GM19397 (cell line): ENCODE measurements at regions not wholly inside any gene's neighbourhood (a gene's known extent, or its start where the extent isn't known, plus 50 kb on each side); places are given as distances from the start of the nearest gene placed in this dataset.

ENCODE experiments used
- ATAC-seq: cut with Tn5 transposase; IDR thresholded peaks from one replicate; pipeline ENCODE4 v1.9.1; 2021; ENCODE audit warnings: mild to moderate bottlenecking, moderate library complexity; ENCODE audit not compliant: unreplicated experiment

DNA sequence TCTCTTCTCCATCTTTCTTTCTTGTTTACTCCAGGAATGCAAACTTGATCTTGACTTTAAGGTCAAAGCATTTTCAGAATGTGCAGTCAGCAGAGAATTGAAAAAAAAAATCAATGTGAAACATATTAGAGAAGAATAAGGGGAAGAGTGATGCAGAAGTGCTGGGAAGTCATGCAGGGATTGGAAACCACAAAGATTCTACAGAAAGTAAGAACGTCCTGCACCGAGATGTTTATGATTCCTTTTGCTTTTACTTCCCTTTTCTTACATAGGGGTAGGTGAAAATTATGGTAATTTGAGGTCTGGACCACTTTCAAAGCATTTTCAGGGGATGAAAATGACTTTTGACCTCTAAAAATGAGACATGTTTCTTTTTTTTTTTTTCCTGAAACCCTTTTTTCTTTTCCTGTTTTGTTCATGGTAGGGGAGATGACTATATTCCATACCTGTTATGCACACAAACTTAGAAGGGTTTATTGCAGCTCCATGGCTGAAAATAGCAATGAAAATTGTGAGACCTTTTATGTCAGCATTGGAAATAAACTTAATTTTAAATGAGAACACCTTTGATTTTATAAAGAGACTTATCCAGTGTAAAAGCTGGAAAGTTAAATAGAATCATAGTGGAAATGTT is 623.5 kb upstream of the TBL1XR1 start:
- no peak for ATAC-seq

DNA sequence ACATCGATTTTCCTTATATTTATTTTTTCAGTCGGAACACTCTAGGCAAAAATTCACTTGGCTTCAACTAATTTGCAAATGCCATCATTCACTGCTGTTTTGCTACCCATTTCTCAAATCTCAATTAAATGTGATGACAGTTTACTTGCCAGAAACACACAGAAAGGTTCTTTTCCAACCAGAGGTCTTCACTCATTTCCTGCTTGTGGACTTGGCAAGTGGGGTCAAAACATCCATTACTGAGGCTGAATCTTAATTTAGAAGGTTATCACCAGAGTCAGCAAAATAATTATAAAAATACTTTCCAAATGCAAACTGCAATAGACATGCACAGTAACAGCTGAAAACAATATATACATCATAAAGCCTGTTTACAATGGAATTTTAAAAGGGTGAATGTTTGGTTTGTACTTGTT is 625.4 kb upstream of the TBL1XR1 start:
- no peak for ATAC-seq

DNA sequence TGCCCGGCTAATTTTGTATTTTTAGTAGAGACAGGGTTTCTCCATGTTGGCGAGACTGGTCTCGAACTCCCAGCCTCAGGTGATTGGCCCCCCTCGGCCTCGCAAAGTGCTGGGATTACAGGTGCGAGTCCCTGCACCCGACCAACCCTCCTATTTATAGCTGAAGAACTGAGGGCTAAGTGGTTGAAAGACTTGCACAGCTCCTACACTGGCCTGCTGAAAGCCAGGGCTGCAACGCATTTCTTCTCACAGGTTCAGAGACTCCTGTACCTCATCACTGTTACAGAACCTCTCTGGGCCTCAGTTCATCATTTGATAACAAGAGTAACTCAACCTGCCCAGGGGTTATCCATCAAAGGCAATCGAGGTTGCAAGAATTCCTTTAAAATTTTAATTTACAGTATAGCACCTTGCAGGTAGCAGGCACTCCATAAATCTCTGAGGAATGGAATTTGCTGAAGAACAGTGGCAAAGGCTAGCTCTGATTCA is 626.5 kb upstream of the TBL1XR1 start:
- ATAC-seq: no peak

DNA sequence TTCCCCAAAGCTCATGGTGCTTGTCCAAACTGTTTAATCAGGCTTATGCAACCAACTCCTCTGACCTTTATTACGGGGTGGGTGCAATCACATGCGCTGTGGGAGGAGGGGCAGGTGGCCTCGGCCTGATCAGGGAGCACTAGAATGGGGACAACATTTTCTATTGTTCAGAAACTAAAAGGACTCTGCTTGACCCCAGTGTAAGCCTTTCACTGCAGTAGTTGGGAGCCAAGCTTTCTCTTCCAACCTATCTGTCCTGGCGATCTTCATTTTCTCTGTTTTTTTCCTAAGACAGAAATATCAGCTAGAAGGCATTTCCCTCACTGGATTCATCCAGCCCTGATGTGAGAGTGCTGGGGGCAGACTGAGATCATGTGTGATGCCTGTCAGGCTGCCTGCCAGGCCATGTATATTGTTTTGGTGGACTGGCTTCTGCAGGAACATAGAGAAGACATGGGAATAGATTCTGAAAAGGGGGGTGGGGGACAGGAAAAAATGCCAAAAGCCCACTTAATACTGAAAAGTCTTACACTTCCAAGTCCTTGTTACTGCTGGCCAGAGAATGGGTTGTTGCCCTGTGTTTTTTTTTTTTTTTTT is 627.0 kb upstream of the TBL1XR1 start:
- ATAC-seq: no peak

DNA sequence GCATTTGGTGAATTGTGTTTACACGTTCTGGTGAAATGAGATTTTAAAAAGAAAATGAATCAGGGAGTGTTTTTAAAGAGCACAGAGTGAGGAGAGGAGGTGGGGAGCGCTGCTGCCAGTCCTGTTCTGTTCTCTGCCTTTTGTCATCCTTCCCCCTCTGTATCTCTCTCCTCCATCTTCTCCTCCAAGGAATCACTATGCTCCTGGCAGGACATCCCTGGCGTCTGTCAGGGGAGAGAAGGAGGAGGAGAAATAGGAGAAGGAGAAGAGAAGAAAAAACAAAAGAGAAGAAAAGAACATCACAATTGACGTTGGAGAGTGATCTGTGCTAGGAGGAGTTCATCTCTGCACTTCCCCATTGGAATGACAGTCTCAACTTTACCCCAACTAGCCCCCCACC is 627.6 kb upstream of the TBL1XR1 start:
- no peak for ATAC-seq

DNA sequence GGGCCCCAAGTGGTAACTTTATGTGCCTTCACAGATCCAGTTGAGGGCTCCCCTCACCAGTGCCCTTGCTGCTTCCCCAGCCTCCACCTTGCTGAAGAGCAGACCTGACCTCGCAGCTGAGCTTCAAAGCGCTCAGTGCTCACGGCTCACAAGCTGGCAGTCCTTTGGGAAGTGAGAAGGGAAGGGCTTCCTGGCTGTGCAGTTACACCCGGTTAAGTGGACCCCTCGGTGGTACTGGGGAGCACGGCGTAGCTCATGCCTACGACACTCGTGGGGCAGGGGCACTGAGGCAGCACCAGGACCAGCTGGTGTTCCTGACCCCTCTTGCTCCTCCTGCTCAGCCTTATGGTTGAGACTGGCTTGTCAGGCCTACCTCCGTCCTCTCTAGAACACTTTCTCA is 629.0 kb upstream of the TBL1XR1 start:
- ATAC-seq: no peak

DNA sequence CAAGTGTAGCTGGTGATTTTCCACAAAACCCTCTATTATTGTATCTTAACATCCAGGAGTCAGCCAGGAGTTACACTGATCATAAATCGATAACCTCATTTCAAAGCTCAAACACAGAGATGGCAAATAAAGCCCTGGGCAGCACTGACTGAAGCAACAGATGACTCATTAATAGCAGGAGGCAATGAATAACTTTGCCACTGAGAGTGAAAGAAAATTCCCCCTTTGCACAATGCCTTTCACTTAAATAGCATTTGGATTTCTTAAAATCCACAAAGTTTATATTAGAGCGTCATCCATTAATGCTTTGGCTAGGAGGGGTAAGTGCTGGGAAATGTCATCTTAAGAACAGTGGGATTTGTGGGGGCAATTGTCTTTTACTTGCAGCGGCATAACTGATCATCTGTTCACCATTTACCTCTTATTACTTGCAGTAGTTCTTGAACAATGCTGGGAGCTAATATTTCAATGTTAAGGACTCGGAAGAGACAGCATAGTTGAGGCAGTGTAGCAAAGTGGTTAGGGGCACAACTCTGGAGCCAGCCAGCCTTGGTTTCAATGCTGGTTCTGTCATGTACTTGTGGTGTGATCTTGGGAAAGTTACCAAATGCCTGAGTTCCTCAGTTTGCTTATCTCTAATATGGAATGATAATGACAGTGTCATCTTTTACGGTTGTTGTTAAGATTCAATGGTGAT is 630.4 kb upstream of the TBL1XR1 start:
- ATAC-seq: no peak

DNA sequence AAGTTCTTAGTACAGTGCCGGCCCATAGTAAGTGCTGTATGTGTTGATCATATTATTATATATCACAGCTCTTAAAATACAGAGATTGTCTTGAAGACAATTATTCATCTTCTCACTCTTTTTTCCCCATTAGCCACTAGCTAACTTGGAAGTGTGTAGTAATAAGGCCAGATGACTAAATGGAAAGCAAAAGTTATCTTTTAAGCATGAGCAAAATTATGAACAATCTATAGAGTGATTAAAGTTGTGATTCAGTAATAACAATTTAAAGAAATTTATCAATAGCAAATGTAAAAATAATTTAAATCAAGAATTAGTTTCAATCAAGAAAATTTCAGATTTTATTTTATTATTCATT is 630.9 kb upstream of the TBL1XR1 start:
- ATAC-seq: no peak

DNA sequence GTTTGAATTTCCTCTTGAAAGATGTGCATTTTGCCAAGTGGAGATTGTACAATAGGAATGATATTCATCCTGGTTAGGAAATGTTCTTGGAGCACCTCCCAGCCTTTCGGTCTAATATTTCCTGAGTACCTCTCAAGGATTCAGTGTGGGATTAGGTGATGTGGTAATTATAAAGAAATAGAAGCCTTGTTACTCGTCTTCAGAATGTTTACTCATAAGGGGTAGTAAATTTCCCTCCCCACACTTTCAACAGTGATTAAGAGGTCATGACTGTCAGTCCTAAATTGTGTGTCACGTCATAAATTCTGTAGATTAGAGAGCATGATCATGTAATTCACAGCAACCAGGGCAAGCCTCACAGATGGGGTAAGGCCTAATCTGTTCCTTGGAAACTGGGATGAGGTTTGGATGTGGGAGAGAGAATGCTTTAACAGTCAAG is 633.1 kb upstream of the TBL1XR1 start:
- ATAC-seq: no peak

DNA sequence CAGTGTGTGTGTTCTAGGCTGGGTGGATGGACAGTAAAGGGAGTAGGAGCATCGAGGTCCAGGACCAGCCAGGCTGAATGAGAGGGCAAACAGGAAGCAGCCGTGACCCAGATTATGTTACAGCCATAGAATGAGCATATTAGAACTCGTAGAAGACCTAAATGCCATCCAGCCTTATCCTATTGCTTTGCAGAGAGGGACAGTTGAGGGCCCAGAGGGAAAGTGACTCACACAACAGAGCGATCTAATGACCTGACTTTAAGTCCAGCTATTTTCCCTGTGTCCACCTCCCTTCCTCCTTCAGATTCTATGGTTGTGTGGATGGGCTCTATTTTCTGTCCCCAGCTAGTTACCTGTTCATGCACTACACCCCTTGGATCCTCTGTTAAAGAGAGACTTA is 634.1 kb upstream of the TBL1XR1 start:
- ATAC-seq: no peak

DNA sequence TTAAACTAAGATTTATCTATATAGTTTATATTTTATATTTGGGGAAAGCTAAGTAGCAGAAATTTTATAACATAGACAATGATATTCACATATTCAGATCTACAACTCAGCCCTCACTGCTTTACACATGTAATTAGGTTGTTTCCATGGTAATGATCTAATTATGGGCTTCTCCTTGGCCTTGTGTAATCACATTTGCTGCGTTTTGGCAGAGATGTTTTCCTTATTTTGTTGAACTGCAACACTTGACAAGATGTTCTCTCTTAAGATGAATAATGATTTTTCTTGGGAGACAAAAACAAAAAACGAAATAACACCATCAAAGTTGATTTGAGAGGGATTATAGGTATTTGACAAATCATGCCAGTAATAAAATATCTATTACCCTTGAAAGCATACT is 635.6 kb upstream of the TBL1XR1 start:
- no peak for ATAC-seq

DNA sequence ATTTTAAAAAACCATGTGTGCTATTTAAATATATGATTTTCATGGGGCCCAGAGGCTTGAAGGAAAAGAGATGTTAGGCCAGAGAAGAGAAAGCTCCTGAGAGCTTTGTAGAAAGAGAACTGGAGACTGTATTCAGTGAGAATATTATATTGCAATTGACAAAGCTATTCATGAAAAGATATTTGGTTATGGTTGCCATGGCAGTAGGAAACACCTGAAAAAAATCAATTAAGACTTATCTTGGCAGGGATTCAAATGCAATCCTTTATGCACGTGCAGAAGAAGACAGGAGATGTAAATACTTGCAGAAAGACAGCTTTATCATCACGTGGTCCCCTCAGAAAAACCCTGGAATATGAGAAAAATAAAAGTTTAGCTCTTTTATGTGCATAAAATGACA is 636.0 kb upstream of the TBL1XR1 start:
- no peak for ATAC-seq

DNA sequence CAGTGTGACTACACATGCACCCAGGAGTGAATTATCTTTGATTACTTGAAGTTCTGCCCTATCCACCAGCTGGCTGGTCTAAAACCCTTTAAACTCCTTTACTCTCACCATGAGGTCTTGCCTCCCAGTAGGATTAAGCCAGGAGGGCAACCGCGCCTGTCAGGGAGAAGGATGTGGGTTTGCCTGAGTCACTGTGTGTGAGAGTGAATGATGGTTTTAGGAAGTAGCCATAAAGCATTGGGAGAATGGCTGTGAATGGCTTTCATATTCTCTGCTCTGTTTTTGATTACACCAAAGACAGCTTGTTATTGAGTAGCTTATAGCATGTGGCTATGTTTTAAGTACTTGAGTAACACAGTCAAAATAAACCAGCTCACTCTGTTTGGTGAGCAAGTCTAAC is 637.7 kb upstream of the TBL1XR1 start:
- no peak for ATAC-seq

DNA sequence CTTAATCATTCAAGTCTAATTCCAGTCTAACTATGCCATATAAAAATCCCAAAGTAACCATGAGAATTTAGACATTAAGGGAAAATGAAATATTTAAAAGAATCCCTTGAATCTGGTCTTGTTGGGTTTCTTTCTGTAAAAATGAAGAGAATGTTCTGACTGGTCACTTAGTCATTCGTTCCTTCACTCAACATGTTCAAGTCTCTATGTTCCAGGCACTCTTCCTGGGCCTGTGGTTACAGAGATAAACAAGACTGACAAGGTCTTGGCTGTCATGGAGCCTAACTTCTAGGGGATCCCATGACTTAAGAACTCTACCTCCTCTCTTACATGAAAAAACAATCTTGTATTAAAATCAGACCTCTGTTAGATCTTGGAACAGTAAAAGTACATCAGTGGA is 638.6 kb upstream of the TBL1XR1 start:
- ATAC-seq: no peak

DNA sequence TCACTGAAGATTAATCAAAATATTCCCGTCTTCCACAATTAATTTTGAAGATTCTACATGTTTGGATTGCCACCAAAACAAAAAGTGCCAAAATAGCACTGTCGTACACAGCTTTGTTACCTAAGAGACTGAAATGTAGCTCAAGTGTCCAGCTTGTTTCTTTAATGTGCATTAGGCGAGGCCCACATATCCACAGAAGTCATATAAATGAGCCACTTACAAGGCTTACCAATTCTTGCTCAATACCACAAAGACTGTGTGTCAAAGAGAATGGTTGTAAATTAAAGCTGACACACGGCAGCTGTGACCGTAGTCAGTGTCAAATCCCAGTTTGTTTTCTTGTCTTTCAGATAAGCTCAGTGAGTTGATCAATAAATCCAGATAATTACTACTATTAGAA is 639.4 kb upstream of the TBL1XR1 start:
- no peak for ATAC-seq

DNA sequence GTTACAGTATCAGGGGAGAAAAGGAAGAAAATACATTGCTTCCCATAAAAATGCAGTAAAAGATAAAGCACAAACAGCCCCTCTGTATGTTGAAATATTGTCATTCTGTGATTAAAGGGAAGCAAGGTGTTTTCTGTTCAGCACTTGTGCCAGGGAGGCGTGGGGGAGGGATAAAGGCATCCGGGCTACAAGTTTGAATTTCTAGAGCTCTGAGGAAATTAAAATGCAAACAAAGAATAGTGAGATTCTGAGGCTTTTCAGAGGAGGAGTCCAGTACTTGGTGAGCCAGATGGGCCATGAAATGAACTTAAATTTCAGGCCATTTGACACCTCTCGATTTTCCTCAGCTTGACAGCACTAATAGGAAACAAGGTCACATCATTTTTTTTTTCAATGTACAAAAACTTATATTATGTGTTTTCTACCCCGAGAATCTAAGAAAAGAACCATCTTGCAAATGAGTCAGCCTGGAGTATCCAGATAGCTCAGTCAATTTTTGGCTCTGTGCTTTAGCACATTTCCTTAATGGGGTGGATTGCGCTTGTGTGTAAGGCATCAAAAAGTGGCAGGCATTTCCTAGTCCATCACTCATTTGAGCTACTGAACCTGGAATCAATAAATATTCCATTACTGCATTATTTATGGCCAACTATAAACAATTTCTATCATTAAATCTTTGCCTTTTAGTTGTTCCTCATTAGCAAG is 640.8 kb upstream of the TBL1XR1 start:
- no peak for ATAC-seq

DNA sequence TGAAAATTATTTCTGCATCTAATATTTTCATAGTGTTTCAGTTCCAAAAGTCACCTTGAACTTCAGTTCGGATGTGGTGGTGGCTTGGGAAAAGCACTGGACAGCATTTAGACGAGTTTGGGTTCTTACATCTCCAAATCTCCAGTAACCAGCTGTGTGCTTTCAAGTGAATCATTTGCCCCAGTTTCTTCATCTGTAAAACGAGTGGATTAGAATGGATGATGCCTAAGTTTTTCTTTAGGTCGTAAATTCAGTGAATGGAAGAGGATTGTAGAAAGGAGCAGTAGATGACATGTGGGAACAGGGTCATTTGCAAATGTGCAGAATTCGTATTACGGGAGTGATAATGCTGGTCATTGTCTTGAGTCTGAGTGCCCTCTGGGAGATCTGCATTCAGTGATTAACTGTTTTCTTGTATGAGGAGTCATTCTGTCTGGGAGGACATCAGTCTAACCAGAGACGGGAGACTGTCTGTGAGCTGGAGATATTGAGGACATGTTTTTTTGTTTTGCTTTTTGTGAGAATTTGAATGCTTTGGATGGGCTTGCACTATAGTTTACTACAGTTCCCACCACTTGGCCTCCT is 641.6 kb upstream of the TBL1XR1 start:
- ATAC-seq: no peak

DNA sequence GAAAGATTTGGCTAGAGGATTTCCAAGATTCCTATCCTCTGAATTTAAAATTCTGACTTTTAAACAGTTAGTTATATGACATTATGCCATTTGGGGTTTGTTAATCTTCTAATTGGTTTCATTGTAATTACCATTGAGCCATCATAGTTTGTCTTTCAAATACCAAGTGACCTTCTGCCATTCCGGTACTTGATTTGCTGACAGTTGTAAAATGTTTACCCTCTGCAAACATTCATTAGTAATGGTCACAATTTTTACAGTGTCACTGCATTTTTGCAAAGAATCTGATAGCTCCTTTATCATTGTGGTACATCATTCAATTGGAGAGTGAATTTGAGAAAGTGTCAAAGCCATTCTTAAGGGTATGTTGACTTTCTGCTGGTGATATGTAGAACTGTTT is 645.0 kb upstream of the TBL1XR1 start:
- no peak for ATAC-seq

DNA sequence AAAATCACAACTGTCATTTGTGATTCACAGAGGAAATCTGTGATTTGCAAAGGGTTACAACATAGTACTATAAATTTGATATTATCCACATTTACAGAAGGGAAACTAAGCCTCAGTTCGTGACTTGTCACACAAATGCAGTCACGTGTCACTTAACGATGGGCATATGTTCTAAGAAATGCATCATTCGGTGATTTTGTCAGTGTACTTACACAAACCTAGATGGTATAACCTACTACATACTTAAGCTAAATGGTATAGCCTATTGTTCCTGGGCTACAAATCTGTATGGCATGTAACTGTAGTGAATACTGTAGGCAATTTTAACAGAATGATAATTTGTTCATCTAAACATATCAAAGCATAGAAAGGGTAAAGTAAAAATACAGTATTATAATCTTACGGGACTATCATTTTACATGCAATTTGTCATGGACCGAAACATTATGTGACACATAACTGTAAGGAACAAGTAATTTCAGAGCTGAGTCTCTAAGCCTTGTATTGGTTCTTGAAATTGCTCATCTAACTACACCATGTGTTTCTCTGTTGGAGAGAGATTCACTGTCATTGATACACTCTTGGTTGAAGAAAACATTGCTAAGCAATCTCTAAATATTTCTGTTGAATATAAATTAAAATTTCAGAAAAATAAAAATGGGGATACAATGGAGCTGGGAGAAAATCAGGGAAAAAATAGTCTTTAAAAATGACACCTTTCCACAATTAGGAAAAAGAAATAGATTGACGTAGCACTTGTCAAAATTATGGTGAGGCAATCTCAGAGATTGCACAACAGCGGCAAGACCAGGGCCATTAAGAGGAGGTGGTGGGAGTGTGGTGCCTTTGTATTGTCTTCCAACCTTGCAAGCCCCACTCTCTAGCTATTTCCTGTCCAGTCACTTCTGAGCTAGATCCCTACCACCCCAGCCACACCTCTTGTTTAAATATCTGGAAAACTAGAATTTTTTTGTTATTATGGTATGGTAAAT is 645.8 kb upstream of the TBL1XR1 start:
- no peak for ATAC-seq
